ENCODE measurements at regions not wholly inside any gene's neighbourhood (a gene's known extent, or its start where the extent isn't known, plus 50 kb on each side); places are given as distances from the start of the nearest gene placed in this dataset.

GRCh38 chr9:79812099-79812498, 240.3 kb downstream of the TLE4 start:
- TF ChIP-seq POLR2A (IDR thresholded peaks at IDR 0.05) (no peak), CTCF (IDR thresholded peaks at IDR 0.05) (no peak), POLR2AphosphoS5 (IDR thresholded peaks at IDR 0.05; ENCODE audit: insufficient read depth in 1 of 2, low read depth in 1 of 2) (no peak)
- Histone ChIP-seq H3K4me1 (peaks cover 7% of the 10 kb centered on the region), H3K9me3 (no peaks in the 10 kb centered on the region), H3K27ac (no peak overlapping the region), H3K36me3 (no peaks in the 10 kb centered on the region), H3K27me3 (no peaks in the 10 kb centered on the region), H3K4me3 (no peak overlapping the region)
- intact Hi-C loops (cut with DNase I), result no loop called here
- DNase-seq (ENCODE audit: extremely low spot score in 2 of 2), result no peak

- TF ChIP-seq POLR2A (IDR thresholded peaks at IDR 0.05) (no peak), CTCF (IDR thresholded peaks at IDR 0.05) (no peak), POLR2AphosphoS5 (IDR thresholded peaks at IDR 0.05; ENCODE audit: insufficient read depth in 1 of 2, low read depth in 1 of 2) (no peak)
- no peaks in the 10 kb centered on the region for H3K36me3 ChIP-seq
- DNase-seq (ENCODE audit: extremely low spot score in 2 of 2), result no peak
- intact Hi-C loops (cut with DNase I), result no loop called here
- H3K9me3 ChIP-seq, result no peaks in the 10 kb centered on the region
- peaks cover 7% of the 10 kb centered on the region for H3K4me1 ChIP-seq
- H3K4me3 ChIP-seq, result no peak overlapping the region
- H3K27ac ChIP-seq, result no peak overlapping the region
- H3K27me3 ChIP-seq, result no peaks in the 10 kb centered on the region
These were observed 238.2 kb downstream of the TLE4 start for GRCh38 chr9:79809931-79810330.

GRCh38 chr9:79809316-79809876, 237.6 kb downstream of the TLE4 start:
- no peaks in the 10 kb centered on the region for H3K27me3 ChIP-seq
- DNase-seq (ENCODE audit: extremely low spot score in 2 of 2), result no peak
- no peak overlapping the region for H3K4me3 ChIP-seq
- H3K9me3 ChIP-seq, result no peaks in the 10 kb centered on the region
- intact Hi-C loops (cut with DNase I), result no loop called here
- peaks cover 7% of the 10 kb centered on the region for H3K4me1 ChIP-seq
- TF ChIP-seq CTCF (IDR thresholded peaks at IDR 0.05) (no peak), POLR2A (IDR thresholded peaks at IDR 0.05) (no peak), POLR2AphosphoS5 (IDR thresholded peaks at IDR 0.05; ENCODE audit: insufficient read depth in 1 of 2, low read depth in 1 of 2) (no peak)
- H3K36me3 ChIP-seq, result no peaks in the 10 kb centered on the region
- H3K27ac ChIP-seq, result no peak overlapping the region

GRCh38 chr9:79807971-79808370, 236.2 kb downstream of the TLE4 start:
- Histone ChIP-seq H3K36me3 (no peaks in the 10 kb centered on the region), H3K27me3 (no peaks in the 10 kb centered on the region), H3K27ac (no peak overlapping the region), H3K9me3 (no peaks in the 10 kb centered on the region), H3K4me1 (peaks cover 7% of the 10 kb centered on the region), H3K4me3 (no peak overlapping the region)
- no peak for DNase-seq (ENCODE audit: extremely low spot score in 2 of 2)
- no peak for TF ChIP-seq POLR2A (IDR thresholded peaks at IDR 0.05)
- no peak for TF ChIP-seq CTCF (IDR thresholded peaks at IDR 0.05)
- intact Hi-C loops (cut with DNase I), result no loop called here

- H3K9me3 ChIP-seq, result no peaks in the 10 kb centered on the region
- DNase-seq (ENCODE audit: extremely low spot score in 2 of 2), result no peak
- H3K27ac ChIP-seq, result no peak overlapping the region
- TF ChIP-seq POLR2AphosphoS5 (IDR thresholded peaks at IDR 0.05; ENCODE audit: insufficient read depth in 1 of 2, low read depth in 1 of 2) (no peak), CTCF (IDR thresholded peaks at IDR 0.05) (no peak), POLR2A (IDR thresholded peaks at IDR 0.05) (no peak)
- H3K36me3 ChIP-seq, result no peaks in the 10 kb centered on the region
- no peak overlapping the region for H3K4me3 ChIP-seq
- intact Hi-C loops (cut with DNase I), result no loop called here
- H3K27me3 ChIP-seq, result no peaks in the 10 kb centered on the region
- H3K4me1 ChIP-seq, result peaks cover 7% of the 10 kb centered on the region
These were observed 234.3 kb downstream of the TLE4 start for GRCh38 chr9:79806086-79806485.

All from vagina (tissue), 2 donors.